ENCODE measurements at regions not wholly inside any gene's neighbourhood (a gene's known extent, or its start where the extent isn't known, plus 50 kb on each side); places are given as distances from the start of the nearest gene placed in this dataset.

DNA sequence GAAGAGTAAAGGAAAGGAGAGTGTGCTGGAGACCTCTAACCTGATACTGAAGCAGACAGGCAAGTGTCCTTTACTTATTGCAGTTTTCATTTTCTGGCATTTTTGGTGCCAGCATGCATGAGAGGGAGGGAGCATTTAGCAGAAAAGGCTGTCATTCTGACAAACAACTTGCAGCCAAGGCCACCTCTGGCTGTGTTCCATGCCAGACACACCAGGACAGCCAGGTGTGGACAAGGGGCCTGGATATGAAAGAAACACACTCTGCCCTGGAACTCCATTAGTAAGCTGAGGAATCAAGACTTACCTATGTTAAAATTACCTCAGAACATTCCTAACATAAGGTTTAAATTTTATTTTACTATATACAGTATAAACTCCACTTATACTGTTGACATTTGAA, 365.4 kb upstream of the CAMK1G start:
- no peaks in the 10 kb centered on the region for H3K27me3 ChIP-seq (ENCODE audit: insufficient read depth, low read depth, low read length)
- no peak overlapping the region for H3K27ac ChIP-seq (ENCODE audit: low read length)
- no peak overlapping the region for H3K9ac ChIP-seq (ENCODE audit: low read length)
- no peaks in the 10 kb centered on the region for H3K9me3 ChIP-seq (ENCODE audit: low read length)
- no peaks in the 10 kb centered on the region for H3K9me2 ChIP-seq (ENCODE audit: insufficient read depth, low read length)
- no peak overlapping the region for H2AFZ ChIP-seq (ENCODE audit: low read depth, low read length)
- H3K4me3 ChIP-seq (ENCODE audit: low read length) = no peak overlapping the region
- H3K4me2 ChIP-seq (ENCODE audit: low read length) = no peak overlapping the region
- no peaks in the 10 kb centered on the region for H4K20me1 ChIP-seq (ENCODE audit: insufficient read depth)
- no peak for TF ChIP-seq TAF1 (IDR thresholded peaks at IDR 0.05; ENCODE audit: low read depth)
- no peak for TF ChIP-seq POLR2AphosphoS5 (IDR thresholded peaks at IDR 0.05)
- no peak for TF ChIP-seq MXI1 (conservative IDR thresholded peaks at IDR 0.05; ENCODE audit: poor library complexity, severe bottlenecking)
- TF ChIP-seq SMC3 (conservative IDR thresholded peaks at IDR 0.05; ENCODE audit: poor library complexity) = no peak
- TF ChIP-seq EZH2 (IDR thresholded peaks at IDR 0.05; ENCODE audit: borderline replicate concordance, insufficient read depth, low read length, poor library complexity, severe bottlenecking) = no peak
- TF ChIP-seq, protein P1, sequence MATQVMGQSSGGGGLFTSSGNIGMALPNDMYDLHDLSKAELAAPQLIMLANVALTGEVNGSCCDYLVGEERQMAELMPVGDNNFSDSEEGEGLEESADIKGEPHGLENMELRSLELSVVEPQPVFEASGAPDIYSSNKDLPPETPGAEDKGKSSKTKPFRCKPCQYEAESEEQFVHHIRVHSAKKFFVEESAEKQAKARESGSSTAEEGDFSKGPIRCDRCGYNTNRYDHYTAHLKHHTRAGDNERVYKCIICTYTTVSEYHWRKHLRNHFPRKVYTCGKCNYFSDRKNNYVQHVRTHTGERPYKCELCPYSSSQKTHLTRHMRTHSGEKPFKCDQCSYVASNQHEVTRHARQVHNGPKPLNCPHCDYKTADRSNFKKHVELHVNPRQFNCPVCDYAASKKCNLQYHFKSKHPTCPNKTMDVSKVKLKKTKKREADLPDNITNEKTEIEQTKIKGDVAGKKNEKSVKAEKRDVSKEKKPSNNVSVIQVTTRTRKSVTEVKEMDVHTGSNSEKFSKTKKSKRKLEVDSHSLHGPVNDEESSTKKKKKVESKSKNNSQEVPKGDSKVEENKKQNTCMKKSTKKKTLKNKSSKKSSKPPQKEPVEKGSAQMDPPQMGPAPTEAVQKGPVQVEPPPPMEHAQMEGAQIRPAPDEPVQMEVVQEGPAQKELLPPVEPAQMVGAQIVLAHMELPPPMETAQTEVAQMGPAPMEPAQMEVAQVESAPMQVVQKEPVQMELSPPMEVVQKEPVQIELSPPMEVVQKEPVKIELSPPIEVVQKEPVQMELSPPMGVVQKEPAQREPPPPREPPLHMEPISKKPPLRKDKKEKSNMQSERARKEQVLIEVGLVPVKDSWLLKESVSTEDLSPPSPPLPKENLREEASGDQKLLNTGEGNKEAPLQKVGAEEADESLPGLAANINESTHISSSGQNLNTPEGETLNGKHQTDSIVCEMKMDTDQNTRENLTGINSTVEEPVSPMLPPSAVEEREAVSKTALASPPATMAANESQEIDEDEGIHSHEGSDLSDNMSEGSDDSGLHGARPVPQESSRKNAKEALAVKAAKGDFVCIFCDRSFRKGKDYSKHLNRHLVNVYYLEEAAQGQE (IDR thresholded peaks at IDR 0.05; ENCODE audit: borderline replicate concordance) = no peak
- TF ChIP-seq EP300 (conservative IDR thresholded peaks at IDR 0.05; ENCODE audit: poor library complexity, severe bottlenecking) = no peak
- TF ChIP-seq RAD21 (conservative IDR thresholded peaks at IDR 0.05) = no peak
- TF ChIP-seq, protein P2, sequence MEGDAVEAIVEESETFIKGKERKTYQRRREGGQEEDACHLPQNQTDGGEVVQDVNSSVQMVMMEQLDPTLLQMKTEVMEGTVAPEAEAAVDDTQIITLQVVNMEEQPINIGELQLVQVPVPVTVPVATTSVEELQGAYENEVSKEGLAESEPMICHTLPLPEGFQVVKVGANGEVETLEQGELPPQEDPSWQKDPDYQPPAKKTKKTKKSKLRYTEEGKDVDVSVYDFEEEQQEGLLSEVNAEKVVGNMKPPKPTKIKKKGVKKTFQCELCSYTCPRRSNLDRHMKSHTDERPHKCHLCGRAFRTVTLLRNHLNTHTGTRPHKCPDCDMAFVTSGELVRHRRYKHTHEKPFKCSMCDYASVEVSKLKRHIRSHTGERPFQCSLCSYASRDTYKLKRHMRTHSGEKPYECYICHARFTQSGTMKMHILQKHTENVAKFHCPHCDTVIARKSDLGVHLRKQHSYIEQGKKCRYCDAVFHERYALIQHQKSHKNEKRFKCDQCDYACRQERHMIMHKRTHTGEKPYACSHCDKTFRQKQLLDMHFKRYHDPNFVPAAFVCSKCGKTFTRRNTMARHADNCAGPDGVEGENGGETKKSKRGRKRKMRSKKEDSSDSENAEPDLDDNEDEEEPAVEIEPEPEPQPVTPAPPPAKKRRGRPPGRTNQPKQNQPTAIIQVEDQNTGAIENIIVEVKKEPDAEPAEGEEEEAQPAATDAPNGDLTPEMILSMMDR (IDR thresholded peaks at IDR 0.05; ENCODE audit: poor library complexity, severe bottlenecking) = no peak
- no peaks in the 10 kb centered on the region for H3F3A ChIP-seq (ENCODE audit: insufficient read depth, low read length, poor library complexity, severe bottlenecking)
- H3K36me3 ChIP-seq (ENCODE audit: insufficient read depth, low read length) = no peaks in the 10 kb centered on the region
- H3K79me2 ChIP-seq (replicated peaks; ENCODE audit: insufficient read depth, low read length) = no peaks in the 10 kb centered on the region

DNA sequence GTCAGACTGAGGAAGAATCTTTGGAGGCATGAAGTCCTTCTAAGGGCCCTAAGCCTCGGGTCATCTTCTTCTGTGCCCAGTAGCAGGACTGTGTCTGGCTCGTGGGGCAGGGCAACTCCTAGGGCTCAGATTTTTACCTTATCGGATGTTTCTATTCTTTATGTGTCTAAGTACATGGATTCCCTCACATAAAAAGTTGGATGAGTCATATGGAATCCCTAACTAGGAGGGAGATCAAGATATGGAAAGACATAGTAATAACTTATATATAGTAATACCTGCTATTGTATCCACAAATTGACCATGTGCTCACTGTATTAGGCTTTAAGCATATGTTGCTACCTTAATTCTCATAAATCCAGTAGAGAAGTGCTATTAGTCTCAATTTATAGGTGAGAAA, 364.5 kb upstream of the CAMK1G start:
- no peak for TF ChIP-seq SMC3 (conservative IDR thresholded peaks at IDR 0.05; ENCODE audit: poor library complexity)
- TF ChIP-seq POLR2AphosphoS5 (IDR thresholded peaks at IDR 0.05) = no peak
- TF ChIP-seq, protein P1 (IDR thresholded peaks at IDR 0.05; ENCODE audit: borderline replicate concordance) = no peak
- Histone ChIP-seq H2AFZ (ENCODE audit: low read depth, low read length) (no peak overlapping the region), H3K9ac (ENCODE audit: low read length) (no peak overlapping the region), H3K79me2 (replicated peaks; ENCODE audit: insufficient read depth, low read length) (no peaks in the 10 kb centered on the region), H3K36me3 (ENCODE audit: insufficient read depth, low read length) (no peaks in the 10 kb centered on the region), H3K27me3 (ENCODE audit: insufficient read depth, low read depth, low read length) (no peaks in the 10 kb centered on the region), H3K9me3 (ENCODE audit: low read length) (no peaks in the 10 kb centered on the region), H3K4me3 (ENCODE audit: low read length) (no peak overlapping the region), H3K9me2 (ENCODE audit: insufficient read depth, low read length) (no peaks in the 10 kb centered on the region), H3F3A (ENCODE audit: insufficient read depth, low read length, poor library complexity, severe bottlenecking) (no peaks in the 10 kb centered on the region), H4K20me1 (ENCODE audit: insufficient read depth) (no peaks in the 10 kb centered on the region), H3K27ac (ENCODE audit: low read length) (no peak overlapping the region), H3K4me2 (ENCODE audit: low read length) (no peak overlapping the region)
